Activated CD8-positive, alpha-beta memory T cell treated with anti-CD3 and anti-CD28 coated beads, Interleukin-2, amount 50 U/mL, for 48 hours (primary cell): ENCODE measurements at regions not wholly inside any gene's neighbourhood (a gene's known extent, or its start where the extent isn't known, plus 50 kb on each side); places are given as distances from the start of the nearest gene placed in this dataset.

Source experiments
- DNase-seq: peaks from one replicate; pipeline ENCODE4 v3.0.0-alpha.2; 2020

DNA sequence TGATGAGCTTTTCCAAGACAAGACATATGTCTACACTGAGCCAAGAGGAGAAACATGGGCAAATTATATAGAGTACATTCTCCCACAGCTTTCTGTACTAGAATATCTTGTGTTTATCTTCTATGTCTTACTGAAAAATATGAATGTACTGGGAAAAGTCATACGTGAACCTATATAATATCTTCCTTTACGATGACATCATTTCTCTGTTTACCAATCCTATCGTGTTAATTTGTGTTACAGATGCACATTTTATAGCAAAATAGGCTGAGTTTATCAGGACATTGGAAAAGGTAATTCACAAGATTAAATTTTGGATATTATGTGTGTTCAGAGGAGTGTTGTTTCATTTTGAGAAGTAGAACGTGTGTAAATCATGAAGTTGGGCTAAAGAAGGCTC, 452.5 kb upstream of the THRB start:
- no peak for DNase-seq

DNA sequence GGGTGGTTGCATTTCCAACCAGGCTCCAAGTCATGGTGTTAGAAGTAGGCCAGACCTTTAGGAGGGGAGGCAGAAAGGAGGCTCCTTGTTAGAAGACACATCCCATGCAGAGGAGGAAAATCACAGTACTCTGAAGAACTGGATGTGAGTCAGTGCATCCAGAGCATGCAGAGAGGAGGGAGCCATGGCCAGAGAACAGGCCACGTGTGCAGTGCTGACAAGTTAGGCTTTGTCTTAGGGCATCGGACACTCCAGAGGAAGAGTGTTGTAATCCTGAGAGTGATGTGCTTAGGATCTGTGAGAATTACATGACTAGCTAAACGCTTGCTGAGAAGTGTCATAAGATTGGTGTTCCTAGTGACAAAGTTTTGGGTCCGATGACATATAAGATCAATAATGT, 456.5 kb upstream of the THRB start:
- DNase-seq: no peak

DNA sequence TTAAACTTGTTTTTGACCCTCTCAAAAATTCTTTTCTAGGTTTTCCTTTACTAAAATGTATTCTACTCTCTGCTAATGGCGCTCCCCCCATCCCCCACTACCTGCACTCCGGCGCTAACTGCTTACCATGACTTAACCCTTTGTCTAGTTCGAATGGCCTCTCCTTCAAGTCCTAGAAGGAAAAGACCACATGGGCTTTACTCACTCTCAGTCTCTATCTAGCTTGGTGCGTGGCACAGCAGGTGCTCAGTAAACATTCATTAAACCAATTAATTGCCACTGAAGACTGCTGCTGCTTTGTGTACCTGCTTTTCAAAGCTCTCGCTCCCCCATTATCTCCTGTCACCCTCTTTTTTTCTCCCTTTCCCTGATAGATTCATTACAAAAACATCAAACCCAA, 457.7 kb upstream of the THRB start:
- DNase-seq: no peak

GRCh38 chr3:24953060-24953771, 458.6 kb upstream of the THRB start:
- no peak for DNase-seq

DNA sequence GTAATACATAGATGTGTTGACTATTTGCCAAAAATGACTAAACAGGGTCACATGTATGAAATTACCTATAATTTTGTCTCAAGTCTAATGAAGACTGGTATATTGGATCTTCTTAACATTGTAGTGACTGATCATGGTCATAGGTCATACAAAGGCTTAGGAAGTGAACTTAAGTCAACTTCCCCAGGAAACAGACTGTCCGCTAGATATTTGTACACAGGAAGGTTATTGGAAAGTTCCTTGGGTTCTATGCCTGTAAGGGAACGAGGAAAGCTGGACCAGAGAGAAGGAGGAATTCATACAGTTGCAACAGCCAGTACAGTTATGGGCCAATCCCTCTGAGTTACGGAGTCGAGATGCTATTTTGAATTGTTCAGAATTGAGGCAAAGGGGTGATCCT, 462.0 kb upstream of the THRB start:
- DNase-seq: no peak

- no peak for DNase-seq
Observed at GRCh38 chr3:24958271-24958670, 463.6 kb upstream of the THRB start.

DNA sequence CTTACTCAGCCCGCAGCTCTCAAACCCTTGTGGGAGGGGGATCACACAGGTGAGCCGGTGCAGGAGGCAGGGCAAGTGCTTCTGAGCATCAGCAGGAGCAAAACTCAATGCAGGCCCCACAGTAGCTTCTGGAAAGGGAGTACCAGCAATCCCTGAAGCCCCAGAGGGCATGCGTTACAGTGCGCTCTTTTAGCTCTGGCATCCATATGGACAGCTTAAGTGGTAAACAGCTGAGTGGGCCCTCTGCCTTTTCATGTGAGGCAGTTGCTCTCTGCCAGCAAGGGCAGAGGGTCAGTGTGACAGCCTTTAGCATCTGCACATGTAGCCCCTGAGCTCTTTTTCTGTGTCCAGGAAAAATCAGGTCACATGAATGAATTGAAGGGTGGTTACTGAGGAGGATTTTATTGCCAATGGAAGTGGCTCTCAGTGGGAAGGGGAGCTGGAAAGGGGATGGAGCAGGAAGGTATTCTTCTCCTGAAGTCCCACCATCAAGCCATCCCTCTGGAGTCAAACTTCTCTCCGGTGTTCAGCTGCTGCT, 464.3 kb upstream of the THRB start:
- no peak for DNase-seq

DNA sequence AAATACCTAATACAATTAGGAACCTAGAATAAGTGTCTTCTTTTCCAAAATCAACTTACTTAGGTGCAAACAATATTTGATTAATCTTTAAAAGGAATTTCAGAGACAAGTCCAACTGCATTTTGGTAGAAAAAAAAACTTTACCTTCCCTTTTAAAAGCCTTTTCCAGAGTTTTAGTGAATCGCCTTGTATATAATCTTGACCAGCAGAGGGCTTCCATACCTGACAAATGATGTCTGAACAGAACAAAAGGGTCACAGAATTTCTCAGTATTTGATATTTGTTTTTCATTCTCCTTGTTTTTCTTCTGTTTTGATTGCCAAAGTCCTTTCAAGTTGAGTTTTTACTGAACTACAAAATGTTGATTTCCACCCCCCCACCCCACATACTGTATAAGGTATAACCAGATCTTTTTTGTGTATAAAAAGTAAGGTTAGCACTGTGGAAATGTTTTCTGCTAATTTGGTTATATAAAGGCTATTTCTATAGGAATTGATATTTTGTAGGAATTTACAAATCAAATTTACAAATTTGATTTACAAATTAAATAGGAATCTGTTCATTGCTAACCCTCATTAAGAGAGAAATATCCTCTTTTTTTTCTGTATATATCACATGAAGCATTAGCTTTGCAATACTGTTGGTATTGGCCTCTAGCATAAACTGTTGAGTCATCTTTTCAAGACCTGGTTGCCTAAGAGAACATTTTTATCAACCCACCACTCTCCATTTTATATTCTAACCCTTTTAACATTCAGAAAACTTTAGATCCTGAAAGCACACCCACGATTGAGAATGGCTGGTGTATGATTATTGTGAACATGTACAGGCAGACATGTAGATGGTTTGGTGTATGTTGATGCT, 464.1 kb upstream of the RARB start:
- DNase-seq: no peak

DNA sequence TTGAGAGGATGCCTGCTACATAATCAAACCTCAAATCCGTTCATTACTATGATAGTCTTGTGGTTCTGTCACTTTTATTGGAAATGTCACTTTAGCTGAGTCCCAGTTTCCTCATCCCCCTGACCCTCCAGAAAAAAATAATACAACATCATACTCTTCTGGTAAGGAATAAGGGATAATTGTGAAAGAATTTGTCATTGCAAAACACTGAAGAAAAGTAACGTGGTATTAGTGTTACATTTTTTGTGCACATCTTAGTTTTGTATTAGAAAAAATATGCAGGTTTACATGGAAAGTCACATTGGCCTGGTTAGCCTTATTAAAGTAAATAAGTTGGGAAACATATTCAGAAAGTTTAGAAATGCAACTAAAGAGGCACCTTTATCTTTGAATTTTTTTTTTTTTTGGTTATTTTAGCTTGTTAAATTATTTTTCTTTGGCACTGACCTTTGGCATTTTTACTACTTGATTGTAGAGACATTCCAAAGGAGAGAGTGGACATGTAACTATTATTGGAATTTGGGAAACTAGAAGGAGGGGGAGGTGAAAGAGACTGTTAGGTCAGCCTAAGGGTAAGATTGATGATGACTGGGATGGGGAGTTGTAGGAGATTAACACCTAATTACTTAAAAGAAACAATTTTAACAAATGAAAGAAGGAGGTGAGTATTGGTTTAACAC, 462.2 kb upstream of the RARB start:
- DNase-seq: no peak

DNA sequence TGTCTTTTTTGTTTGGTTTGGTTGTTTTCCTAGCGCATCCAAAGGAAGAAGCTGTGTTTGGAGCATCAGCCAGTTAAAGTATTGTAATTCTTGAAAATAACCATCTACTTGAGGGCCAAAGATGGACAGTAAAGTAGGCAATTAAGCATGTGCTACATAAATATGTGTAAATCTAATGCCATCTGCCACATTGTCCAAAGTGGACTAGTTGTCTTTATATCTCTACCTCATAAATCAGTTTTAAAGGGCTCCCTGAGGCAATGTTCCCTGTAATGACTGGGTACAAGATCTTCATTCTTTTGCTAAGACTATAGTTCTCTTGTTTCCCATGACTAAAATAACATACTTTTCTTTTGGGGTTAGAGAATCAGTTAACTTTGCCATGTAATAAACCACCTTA, 460.0 kb upstream of the RARB start:
- DNase-seq: no peak

- no peak for DNase-seq
Observed at GRCh38 chr3:24972491-24972890, 455.6 kb upstream of the RARB start.

- no peak for DNase-seq
Observed at GRCh38 chr3:24981309-24981708, 446.8 kb upstream of the RARB start.

DNA sequence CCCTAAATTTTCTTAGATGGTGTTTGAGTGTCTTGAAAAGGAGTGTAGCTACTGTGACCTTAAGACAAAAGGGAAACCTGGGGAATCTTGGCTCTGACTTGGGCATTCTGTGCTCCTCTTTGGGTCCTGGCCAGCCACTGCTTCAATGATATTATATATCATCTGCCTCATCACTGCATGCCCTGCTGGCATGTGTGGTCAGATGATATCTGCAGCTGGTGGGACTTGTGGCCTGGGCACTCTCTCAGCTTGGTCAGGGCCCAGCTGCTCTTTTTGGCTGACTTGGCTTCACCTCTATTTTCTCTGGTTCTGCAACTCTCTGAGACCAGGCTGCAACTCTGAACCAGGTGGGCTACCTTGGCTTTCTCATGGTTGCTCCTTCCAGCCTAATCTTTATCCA, 446.1 kb upstream of the RARB start:
- DNase-seq: no peak

DNA sequence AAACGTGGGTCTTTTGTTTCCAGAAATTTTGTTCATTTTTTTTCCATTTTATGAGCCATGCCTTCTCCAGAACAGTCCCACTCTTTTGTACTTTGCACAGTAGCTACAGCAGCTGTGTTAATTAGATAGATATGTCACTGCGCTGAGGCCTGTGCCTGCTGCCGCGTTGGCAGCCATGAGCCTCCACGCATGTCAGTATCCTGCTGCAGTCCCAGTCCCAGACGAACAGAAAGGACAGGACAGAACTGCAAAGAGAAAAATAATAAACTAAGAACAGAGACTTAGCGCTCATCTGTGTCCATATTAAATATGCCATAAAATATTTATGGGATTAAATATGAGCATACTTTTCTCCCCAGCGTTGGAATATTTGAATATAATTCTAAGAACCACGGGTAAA, 442.4 kb upstream of the RARB start:
- DNase-seq: no peak

- no peak for DNase-seq
Observed at GRCh38 chr3:24986612-24987011, 441.5 kb upstream of the RARB start.

- no peak for DNase-seq
Observed at GRCh38 chr3:24999357-24999756, 428.7 kb upstream of the RARB start.

GRCh38 chr3:25000971-25001591, 427.0 kb upstream of the RARB start:
- DNase-seq: no peak

DNA sequence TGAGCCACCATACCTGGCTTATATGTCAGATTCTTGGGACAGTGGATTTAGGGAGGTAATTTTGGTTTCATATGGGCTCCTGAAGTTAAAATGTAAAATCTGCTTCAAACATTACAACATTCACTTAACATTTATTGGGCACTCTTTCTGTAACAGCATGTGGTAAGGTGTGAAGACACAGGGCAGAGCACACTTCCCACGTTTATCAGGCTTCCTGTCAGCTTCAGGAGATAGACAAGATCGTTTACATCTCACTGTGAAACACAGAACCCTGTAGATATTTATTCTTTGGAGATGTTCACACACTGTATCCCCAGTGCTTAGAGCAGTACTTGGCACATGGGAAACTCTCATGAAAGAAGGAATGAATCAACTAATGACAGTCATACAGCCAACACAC, 426.0 kb upstream of the RARB start:
- DNase-seq: no peak

GRCh38 chr3:25007974-25008658, 419.9 kb upstream of the RARB start:
- no peak for DNase-seq

- DNase-seq: no peak
Observed at GRCh38 chr3:25009665-25010064, 418.4 kb upstream of the RARB start.

DNA sequence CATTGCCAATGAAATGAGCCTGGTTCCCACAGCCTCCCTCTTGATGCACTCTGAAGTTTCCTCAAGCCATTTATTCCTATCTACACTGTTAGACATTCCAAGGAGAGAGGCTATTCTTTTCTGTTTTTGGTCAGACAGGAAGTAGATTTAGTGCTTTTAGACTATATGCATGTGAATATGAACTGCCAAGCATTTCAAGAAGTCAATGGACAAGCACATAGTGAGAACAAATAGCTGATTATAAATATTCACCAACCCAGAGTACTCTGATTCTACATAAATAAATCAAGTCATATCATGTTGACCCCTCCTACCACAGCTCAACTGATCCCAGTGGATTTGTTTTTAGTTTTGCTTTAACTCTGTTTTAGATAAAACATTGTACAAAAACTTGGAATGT, 412.5 kb upstream of the RARB start:
- DNase-seq: no peak

DNA sequence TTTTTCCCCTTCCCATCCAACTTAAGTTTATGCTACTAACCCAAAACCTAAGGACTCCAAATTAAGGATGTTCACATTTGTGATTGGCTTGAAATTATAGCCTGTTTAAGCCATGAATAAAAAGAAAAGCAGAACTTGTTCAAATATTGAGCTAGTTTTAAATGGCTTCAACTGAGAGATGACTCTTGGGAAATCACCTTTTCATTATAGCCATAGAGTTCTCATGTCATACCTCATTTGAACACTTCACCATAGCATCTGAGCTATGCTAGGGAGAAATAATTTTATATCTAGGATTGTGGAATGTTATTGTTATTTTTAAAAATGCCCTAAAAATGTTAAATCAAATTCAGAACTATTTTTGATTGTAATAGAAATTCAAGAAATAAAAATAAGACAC, 409.2 kb upstream of the RARB start:
- no peak for DNase-seq

GRCh38 chr3:25019506-25019905, 408.6 kb upstream of the RARB start:
- DNase-seq: no peak
